HG02678 (cell line): ENCODE measurements at regions not wholly inside any gene's neighbourhood (a gene's known extent, or its start where the extent isn't known, plus 50 kb on each side); places are given as distances from the start of the nearest gene placed in this dataset.
A peak's percentile ranks its signal among the peaks of the same experiment; 100 is the strongest.

Experiments
- ATAC-seq: cut with Tn5 transposase; IDR thresholded peaks from one replicate; pipeline ENCODE4 v1.9.1; 2021; ENCODE audit warnings: mild to moderate bottlenecking, moderate library complexity; ENCODE audit not compliant: unreplicated experiment

DNA sequence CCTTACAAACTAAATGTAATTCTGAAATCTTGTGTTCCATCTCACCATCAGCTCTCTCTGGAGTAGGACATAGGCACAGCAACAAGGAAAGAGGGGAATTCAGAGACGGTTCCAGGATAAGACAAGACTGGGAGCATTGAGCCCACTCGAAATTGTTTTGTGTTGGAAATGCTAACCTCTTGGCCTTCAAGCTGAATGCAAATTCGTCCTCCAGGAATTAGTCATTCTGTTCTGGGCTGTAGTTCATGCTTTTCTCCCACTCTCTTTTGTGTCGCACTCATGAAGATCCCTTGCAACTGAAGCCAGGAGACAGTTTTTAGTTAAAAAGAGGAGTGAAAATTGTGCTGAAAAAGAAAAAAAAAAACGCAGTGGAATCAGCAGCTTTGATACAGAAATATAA is 121.7 kb upstream of the SEMA6A start:
- peak; percentile 87 for ATAC-seq

DNA sequence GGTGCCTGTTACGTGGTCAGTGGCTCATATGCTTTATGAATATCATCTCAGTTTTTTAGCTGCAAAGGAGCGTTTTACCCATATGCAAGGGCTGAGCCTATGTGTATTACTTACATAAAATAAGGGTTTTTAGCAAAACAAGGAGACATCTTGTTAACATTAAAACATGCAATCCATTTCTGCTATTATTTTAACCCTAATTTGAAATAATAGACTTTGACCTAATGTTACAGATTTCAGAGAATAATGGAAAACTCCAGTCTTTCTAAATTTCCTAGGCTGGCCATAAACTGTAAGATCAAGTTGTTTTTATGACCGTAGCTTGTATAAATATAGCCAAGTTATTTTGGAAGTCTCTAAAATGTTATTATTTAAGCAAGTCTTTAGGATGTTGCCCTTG is 121.1 kb upstream of the SEMA6A start:
- ATAC-seq: no peak

DNA sequence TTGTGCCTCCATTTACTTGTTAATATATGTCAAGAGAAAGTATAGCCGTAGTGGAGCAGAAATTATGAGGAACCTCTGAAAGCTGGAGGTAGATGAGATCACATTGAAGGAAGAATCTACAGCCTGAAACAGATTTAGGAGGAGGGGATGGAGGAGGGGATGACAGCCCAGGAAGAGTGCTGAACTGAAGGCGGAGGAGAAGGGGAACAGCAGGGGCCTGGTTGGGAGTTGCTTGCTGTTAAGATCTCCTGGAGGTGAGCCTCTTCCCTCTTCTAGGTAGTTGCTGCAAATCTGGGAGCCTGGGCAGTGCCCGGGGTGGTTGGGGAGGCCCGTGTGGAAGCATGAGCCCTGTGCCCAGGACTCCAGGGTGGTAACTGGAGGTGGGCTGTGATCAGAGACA is 111.8 kb upstream of the SEMA6A start:
- no peak for ATAC-seq

DNA sequence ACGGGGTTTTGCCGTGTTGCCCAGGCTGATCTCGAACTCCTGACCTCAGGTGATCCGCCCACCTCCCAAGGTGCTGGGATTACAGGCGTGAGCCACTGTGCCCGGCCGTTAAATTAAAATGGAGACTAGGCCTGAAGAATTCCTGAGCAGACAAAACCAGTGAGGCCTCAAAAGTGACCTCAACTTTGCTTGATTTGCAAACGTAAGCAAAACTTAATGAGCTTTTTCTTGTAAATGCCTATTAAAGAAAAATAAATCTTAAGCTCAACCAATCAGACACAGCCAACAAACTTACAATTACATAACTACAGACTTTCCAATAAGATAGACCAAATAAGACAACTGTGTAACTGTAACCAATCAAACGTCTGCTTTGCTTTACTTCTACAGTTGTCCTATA is 111.3 kb upstream of the SEMA6A start:
- no peak for ATAC-seq

DNA sequence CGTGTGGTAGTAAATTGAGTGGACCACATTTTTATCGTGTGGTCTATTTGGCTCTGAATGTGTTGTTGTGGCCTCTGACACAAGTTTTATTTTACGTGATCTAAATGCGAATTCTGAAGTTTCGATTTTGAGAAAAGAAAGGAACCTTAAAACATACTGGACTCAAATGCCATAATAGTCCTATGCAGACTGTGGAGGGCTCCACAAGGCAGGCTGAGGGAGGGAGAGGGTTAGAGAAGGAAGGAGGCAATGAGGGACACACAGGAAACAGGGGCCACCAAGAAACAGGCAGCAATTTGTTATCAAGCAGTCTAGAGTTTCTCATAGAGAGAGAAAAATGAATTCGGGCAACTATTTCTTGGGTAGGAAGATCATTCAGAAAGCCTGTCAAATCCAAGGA is 110.4 kb upstream of the SEMA6A start:
- ATAC-seq: no peak

DNA sequence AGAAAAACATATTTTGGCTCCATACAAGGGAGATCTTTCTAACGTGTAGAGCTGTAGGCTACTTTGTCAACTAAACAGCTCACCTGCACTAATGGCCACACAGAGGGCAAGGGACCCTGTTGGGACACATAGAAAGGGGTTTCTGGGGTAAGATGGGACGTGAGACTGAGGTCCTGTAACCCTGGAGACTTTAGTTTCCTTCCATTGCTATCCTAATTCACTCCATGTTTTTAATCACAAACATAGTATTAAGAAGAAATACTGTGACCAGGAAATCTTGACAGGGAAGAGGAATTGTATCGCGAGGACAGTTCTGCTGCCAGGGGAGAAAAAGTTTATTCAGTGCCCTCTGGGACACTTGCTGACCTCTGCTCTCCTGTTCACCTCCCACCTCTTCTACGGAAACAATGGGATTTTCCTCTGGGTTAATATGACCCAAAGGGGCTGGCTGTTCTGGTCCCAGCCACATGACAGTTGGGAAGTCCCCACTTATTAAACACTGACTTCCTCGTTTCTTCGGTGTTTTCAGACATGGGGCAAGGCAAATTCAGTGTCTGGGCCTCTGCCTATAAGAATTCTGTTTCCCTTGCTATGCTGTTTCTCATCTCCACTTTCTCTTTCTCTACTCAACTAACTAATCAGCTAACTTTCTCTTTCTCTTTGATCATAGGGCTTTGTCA is 106.9 kb upstream of the SEMA6A start:
- ATAC-seq: peak; percentile 96

DNA sequence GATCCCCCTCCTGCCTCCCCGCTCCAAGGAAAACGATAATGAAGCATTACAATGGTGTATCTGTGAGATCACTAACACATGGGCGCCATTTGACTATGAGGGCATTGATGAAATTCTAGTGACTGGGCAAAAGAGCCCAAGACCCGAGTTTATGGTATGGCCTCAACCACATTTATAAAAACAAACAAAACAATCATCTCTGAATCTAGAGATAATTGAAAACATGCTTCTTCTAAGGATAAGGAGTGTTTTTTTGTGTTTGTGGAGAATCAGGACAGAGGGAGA is 100.9 kb upstream of the SEMA6A start:
- ATAC-seq: no peak

DNA sequence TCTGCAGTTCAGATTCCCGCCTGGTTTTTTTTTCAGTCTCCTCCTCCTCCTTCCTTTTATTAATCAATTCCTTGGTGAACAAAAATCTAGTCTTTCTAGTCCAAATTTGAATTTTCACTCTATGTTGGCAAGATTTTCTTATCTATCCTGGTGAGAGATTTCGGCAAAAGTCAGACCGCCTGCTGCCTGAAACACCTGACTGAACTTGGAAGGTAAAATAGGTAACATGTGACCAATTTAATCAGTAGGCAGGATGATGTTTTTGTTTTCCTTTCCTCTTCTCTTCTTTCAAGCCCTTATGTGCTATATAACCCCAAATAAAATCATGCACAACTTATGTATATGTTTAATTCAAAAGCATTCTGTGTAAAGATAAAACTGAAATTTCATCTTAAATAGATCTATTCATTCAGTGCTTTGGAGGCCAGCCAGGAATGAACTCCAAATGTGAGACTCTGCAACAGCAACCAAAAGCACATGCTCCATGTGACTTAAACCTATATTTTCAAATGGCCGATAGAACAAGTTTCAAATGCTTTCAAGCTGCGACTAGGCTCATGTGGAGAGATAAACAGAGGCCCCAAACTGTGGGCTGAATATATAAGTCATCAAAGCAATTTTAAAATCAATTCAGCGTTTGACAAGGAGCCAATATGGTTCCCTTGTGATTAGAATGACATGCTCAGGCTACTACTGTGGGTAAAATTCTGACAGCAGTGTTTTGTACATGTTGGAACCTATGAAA is 100.4 kb upstream of the SEMA6A start:
- no peak for ATAC-seq

DNA sequence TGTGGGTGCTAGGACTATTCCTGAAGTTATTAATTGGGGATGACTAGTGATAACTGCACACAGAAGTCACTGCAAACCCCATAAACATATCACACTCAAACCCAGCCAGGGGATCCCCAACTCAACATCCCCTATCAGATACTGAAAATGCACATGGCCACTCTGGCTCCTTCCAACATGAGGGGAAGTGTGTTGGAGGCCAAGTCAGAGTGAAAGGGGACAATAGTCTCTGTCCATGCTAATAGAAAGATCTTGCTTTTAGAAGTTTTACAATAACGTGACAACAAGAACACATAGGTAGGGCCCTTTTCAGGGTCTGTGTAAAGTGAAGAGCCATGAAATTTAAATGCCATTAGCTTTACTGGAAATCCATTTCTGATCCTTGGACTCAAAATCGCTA is 98.8 kb upstream of the SEMA6A start:
- no peak for ATAC-seq

DNA sequence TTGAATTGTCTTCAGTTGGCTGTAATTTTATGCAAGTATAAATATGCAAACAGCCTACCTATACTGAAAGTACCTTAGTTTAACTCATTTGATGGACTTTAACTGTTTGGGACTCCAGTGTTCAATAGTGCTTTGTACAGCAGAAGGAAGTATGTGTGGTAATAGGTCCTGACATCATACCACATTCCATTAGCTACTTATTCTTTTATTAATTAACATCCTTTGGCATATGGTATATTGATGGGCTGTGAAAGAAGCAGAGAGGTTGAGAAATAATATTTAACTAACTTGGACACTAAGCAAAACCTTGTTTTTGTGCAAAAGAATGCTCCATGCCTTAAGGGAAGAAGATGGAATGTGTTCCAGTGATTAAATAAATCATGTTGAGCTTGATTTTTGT is 97.6 kb upstream of the SEMA6A start:
- ATAC-seq: no peak

DNA sequence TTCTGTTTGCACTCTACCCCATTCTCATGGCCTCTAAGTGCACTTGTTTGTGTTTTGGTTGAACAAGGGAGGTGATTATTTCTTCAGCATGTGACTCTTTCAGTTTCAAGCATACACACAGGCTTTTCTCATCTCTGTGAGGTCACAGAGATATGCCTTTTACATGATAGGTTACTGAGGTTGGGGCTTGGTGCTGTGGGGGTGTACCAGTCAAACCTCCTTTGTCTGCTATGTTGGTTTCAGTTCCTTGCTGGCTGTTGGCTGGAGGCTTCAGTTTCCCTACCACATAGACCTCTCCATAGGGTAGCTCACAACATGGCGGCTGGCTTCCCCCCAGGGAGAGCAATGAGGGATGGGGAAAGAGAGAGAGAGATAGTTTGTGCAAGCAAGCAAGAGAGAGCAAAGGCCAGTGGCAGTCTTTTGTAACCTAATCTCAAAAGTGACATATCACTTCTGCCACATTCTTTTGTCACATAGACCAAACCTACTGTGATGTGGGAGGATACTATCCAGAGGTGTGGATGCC is 96.7 kb upstream of the SEMA6A start:
- ATAC-seq: peak; percentile 95

DNA sequence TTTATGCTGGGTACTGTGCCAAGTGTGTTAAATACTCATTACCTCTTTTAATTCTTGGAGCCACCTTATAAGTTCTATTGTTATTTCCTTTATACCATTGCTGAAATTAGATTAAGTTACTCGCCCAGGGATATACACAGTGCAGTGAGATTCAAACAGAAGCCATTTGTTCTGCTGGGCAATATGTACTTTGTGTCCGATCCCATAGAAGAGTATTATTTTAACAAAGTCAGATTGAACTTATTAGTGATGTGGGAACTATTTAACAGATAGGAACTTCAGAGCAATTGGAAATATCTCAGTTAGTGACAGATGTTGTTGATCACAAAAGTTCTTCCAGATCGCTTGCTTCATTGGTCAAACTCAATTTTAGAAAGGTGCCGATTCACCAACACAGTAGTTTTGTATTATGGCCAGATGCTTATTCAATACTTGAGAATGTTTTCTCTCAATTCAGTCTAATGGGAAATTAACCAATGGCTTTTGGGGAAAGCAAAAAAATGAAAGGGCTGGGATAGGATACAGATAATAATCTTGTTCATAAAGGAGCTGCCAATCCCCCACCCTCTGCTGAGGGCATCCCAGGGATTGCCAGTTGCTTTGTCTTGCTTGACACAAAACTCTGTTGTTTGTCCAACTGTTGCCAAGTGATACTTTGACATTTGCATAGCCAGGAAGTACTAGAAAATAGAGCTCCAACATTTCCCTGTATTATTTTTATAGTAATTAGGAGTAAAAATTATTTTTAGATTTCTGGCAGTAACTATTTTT is 94.8 kb upstream of the SEMA6A start:
- ATAC-seq: no peak

DNA sequence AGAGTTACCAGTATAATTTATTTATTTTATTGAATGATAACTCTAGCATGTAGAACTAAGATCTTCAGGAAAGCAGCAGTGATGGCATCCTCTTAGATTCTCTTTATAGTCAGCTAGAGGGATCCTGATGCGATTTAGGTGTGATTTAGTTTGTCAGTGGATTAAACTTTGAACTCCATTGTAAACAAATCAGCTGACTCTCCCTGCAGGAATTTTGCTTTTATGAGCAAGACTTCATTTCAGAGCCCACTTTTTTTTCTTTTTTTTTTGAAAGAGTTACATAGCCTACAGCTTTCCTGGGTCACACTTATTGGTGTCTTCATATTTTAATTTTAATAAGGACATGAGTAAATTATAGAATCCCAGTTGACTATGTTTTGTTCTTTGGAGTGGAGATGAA is 93.8 kb upstream of the SEMA6A start:
- no peak for ATAC-seq

DNA sequence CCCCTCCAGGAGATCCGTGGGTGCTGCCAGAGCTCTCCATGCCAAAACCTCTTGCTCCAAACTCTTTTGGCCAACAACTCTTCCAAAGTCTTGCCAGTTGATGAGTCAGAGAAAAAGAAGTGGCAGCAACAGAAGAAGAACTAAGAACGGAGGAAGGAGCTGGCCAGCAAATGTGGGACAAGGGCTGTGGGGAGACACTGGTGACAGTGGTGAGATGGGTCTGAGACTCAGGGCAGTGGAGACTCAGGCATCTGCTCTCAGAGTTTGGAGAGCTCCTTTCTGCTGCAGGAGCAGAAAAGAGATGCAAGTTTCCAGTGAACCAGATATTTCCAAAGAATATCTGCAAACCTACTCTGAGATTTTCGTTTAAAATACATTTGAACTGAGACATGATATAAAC is 92.3 kb upstream of the SEMA6A start:
- ATAC-seq: no peak

DNA sequence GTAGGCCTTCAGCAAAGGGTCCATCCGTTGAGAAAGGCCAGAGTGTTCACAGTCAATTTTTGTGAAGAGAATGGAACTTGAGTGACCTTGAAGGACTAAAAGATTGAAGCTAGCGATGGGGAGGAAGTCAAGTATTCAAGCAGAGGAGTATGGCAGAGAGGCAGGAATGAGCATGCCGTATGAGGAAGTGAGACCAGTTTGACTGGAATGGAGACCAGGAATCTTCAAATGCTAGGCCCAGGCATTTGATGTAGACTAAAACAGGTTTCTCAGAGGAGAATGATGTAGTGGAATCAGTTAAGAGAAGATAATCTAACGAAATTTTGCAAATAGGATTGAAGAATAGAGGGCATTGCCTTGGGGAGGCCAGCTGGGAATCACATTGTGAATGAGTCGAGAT is 90.4 kb upstream of the SEMA6A start:
- no peak for ATAC-seq

DNA sequence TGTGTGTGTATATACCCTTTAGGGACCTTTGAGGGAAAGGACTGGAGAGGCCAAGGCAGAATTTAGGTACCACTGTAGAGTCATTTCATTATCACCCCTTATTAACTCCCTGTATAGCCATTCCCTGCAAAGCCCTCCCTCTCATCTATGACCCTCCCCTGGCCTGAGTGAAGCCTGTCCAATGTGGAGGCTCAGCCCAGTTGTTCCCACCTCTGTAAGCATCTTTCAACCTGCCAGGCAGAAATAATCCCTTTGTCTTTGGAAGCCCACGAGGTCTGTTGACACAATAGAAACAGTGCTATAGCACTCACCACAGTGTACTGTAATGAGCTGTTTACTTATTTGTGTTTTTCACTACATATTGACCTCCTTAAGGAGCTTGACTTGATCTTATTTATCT is 88.5 kb upstream of the SEMA6A start:
- ATAC-seq: no peak

DNA sequence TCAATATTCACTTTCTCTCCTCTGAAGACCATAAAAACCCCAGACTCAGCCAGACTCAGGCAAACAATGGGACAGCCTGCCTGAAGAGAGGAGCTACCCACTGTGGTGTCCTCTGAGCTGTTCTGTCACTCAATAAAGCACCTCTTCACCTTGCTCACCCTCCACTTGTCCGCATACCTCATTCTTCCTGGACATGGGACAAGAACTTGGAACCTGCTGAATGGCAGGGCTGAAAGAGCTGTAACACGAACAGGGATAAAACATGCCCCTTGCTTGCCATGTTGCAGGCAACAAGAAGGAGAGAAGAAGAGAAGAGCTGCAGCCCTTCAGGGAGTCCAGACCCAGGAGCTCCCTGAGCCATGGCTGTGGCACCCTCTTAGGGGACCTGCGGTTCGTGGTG is 86.8 kb upstream of the SEMA6A start:
- ATAC-seq: no peak

DNA sequence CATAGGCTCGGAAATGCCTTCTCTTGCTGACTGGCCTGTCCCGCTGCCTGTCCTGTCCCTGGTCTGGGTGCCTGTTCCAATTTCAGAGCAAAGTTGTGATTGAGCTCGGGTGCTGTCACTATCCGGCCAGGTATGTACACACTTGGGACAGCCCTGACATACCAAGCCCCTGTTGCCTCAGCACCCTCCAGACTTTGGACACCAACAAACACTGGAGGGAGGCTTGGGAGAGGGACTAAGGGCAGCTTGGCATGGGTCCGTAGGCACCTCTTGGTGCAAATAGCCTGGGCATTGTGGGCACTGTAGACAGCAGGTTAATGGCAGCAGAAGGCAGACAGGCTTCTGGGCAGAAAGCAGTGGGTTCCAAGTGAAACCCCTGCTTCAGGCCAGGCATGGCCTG is 86.3 kb upstream of the SEMA6A start:
- ATAC-seq: no peak

DNA sequence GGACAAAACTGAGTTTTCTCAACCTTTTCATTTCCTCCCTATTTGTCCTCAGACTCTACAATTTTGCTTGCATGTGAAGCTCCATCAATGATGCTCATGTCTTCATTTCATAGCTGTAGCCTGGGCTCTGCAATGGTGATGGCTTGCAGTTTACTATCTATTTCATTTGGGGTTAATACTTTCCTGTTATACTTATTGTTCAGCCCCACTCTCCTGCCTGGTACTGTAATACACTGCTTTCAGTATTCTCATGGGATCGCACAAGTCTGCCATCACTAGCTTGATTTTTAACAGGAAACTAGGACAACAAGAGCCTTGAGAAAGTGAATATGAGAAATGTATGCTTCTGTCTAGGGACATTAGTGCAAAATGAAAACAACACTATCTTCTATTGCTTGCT is 84.2 kb upstream of the SEMA6A start:
- no peak for ATAC-seq

DNA sequence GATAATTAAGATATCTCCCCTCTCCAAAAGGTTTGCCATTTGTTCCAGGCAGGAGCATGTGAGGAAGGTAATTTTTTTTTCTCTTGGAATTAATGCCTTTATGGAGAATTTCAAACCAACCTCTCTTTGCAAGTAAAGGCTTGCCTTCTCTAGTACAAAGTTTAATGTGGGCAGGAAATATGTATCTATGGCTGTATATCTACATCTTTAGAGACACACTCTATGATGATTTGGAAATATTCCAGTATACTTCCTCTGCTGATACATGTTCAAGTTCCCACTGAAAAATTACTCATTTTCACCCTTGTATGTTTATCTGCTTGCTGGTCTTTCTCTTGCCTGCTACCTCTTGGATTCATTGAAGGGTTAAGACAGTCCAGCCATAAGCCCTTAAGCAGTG is 83.5 kb upstream of the SEMA6A start:
- no peak for ATAC-seq

DNA sequence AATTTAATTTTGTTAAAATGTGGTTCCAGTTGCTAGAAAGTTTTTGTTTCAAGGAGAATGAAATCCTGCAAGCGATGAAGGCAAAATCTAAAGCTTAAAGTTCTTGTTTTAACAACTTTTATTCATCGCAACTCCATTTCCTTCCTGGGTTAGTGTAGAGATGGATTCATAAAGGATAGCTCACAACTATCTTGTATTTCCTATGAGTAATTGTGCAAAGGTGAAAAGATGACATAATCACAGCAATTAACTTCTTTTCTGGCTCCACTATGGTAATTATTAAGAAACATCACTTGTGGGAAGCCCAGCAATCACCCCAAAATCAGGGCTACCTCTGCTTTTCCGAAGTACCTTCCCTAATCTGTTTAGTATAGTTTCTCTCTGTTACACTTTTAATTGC is 80.8 kb upstream of the SEMA6A start:
- ATAC-seq: no peak

DNA sequence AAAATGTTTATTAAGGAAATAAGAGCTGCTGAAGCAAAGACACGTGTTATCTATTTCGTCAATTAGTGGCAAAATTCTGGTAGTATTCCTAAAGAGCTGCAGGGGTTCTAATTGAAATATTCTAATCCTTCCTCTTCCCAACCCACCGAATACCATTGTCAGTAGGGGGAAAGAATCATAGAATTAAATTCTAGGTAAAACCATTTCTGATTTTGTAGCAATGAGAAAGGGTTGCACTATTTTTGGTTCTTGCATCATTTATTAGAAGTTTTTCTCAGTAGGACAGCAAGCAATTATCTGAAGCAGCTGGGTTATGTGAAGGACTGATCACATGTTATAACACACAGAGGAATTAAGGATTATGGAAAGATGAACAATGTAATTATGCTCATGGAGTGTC is 80.3 kb upstream of the SEMA6A start:
- ATAC-seq: no peak
